GM12865 (cell line): ENCODE measurements at regions not wholly inside any gene's neighbourhood (a gene's known extent, or its start where the extent isn't known, plus 50 kb on each side); places are given as distances from the start of the nearest gene placed in this dataset.

Experiments
- DNase-seq: peaks from one replicate; pipeline ENCODE4 v3.0.0; 2010; ENCODE audit warnings: low read depth
- H3K4me3 ChIP-seq: 2 replicates; pipeline ENCODE4 v1.5.1; 2011; ENCODE audit warnings: mild to moderate bottlenecking, low read depth, low read length, control low read depth
- CTCF ChIP-seq: IDR thresholded peaks from 2 replicates; pipeline ENCODE4 v1.5.1; 2011; ENCODE audit warnings: low read length, control low read depth, low read depth, inconsistent platforms; ENCODE audit not compliant: insufficient read depth; ENCODE audit errors: missing control alignments

- H3K4me3 ChIP-seq: no peak overlapping the region
- TF ChIP-seq CTCF: no peak
- no peak for DNase-seq
These were observed 86.7 kb upstream of the GSE1 start for GRCh38 chr16:85526185-85526974.

GRCh38 chr16:85527042-85527766 lies 85.9 kb upstream of the GSE1 start:
- no peak overlapping the region for H3K4me3 ChIP-seq
- DNase-seq: no peak
- TF ChIP-seq CTCF: no peak

- no peak for DNase-seq
- TF ChIP-seq CTCF: no peak
- H3K4me3 ChIP-seq: no peak overlapping the region
These were observed 85.3 kb upstream of the GSE1 start for GRCh38 chr16:85527767-85528297.

GRCh38 chr16:85528528-85529387 lies 84.4 kb upstream of the GSE1 start:
- peak; percentile 71 for TF ChIP-seq CTCF
- no peak overlapping the region for H3K4me3 ChIP-seq
- peak; percentile 66 for DNase-seq

- DNase-seq: no peak
- H3K4me3 ChIP-seq: no peak overlapping the region
- TF ChIP-seq CTCF: no peak
These were observed 83.4 kb upstream of the GSE1 start for GRCh38 chr16:85529489-85530369.

- H3K4me3 ChIP-seq: no peak overlapping the region
- DNase-seq: no peak
- TF ChIP-seq CTCF: no peak
These were observed 82.8 kb upstream of the GSE1 start for GRCh38 chr16:85530370-85530739.
